ENCODE measurements at regions not wholly inside any gene's neighbourhood (a gene's known extent, or its start where the extent isn't known, plus 50 kb on each side); places are given as distances from the start of the nearest gene placed in this dataset.

DNA sequence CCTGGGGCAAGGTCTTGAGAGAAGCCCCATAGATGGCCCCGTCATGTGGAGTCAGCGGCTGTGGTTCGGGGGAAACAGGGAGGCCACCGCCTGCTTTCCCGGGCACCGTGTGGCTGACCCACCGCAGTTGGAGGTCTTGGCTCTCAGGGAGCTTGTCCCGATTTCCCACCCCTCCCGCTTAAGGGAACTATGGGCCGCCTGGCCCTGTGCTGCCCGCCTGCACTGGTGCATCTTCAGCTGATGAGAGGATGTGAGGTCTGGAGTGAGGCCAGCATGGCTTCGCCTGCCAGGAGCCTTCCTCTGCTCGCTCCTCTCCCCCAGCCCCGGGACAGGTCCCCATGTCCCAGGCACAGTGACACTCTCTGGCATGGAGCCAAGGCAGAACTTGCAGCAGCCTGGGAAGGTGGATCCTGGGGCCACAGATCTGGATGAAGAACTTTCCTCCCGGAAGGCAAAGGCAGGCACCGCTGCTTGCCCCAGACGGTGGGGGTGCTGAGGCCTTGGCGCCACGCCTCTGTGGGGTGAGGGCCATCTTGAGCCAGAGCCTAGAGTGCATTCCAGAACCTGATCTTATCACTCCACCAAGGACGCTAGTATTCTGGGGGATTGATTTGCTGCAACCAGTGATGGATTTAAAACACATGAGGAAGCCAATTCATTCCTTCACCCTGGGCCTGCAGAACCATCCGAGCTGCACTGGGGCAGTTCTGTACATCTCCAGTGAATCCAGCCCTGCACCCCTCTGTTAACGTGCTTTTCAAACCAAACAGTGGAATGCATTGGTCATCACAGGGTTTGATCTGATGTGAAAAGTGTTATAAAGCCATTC, 178.6 kb upstream of the TNRC6C start:
- no peak overlapping the region for H3K4me3 Mint-ChIP-seq
- H3K36me3 Mint-ChIP-seq (ENCODE audit: low read depth), result no peaks in the 10 kb centered on the region
- peaks cover 25% of the 10 kb centered on the region for H3K27me3 Mint-ChIP-seq
- intact Hi-C loops (cut with micrococcal nuclease), result loop anchor here (10.0 kb wide), 1 partner anchor 235 kb away; no protein-coding TSS in a partner anchor
- ATAC-seq (ENCODE audit: low read depth), result no peak
- DNase-seq, result no peak
- H3K27ac Mint-ChIP-seq, result no peak overlapping the region
- CTCF ChIA-PET, result no interaction called here
- H3K9me3 Mint-ChIP-seq, result no peaks in the 10 kb centered on the region
- TF ChIP-seq, protein P1, sequence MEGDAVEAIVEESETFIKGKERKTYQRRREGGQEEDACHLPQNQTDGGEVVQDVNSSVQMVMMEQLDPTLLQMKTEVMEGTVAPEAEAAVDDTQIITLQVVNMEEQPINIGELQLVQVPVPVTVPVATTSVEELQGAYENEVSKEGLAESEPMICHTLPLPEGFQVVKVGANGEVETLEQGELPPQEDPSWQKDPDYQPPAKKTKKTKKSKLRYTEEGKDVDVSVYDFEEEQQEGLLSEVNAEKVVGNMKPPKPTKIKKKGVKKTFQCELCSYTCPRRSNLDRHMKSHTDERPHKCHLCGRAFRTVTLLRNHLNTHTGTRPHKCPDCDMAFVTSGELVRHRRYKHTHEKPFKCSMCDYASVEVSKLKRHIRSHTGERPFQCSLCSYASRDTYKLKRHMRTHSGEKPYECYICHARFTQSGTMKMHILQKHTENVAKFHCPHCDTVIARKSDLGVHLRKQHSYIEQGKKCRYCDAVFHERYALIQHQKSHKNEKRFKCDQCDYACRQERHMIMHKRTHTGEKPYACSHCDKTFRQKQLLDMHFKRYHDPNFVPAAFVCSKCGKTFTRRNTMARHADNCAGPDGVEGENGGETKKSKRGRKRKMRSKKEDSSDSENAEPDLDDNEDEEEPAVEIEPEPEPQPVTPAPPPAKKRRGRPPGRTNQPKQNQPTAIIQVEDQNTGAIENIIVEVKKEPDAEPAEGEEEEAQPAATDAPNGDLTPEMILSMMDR (IDR thresholded peaks at IDR 0.05), result no peak
- peaks cover 4% of the 10 kb centered on the region for H3K4me1 Mint-ChIP-seq
- POLR2A ChIA-PET, result no interaction called here

DNA sequence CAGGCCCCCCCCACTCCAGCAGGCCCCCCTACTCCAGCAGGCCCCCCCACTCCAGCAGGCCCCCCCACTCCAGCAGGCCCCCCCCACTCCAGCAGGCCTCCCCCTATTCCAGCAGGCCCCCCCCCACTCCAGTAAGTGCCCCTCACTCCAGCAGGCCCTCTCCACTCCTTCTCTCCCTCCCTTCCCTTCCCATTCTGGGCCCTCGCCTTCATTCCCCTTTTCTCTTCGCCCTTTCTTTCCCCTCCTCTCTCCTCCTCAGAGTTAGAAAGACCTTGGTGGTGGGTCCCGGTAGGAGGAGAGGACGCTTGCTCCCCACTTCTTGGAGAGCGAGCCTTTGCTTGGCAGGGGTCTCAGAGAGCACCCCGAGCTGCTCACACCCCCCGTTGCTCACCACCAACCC, 177.0 kb upstream of the TNRC6C start:
- DNase-seq (no peak), ATAC-seq (ENCODE audit: low read depth) (no peak)
- intact Hi-C loops (cut with micrococcal nuclease), result no loop called here
- Mint-ChIP-seq H3K9me3 (no peaks in the 10 kb centered on the region), H3K27ac (no peak overlapping the region), H3K36me3 (ENCODE audit: low read depth) (no peaks in the 10 kb centered on the region), H3K4me1 (peaks cover 4% of the 10 kb centered on the region), H3K27me3 (peaks cover 32% of the 10 kb centered on the region), H3K4me3 (no peak overlapping the region)
- TF ChIP-seq, protein P1 (IDR thresholded peaks at IDR 0.05), result no peak
- ChIA-PET CTCF (no interaction called here), POLR2A (no interaction called here)

DNA sequence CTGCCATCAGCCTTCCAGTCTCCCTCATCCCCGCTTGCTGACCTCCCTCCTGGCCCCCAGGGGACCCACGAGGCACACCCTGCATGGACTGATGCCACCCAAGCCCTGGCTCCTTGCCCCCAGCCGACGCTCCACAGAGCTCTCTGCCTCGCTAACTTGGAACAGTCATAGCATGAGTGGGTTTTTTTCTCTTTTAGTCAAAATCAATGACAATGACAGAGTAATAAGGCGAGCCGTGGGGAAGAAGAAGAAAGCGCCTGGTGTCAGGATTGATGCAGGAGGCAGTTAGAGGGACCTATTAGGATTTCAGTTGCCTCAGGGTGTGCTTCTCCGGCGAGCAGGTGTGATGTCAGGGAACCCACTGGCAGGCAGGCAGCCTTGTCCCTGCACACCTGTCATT, 176.3 kb upstream of the TNRC6C start:
- Mint-ChIP-seq H3K4me3 (no peak overlapping the region), H3K9me3 (no peaks in the 10 kb centered on the region), H3K27me3 (peaks cover 33% of the 10 kb centered on the region), H3K36me3 (ENCODE audit: low read depth) (no peaks in the 10 kb centered on the region), H3K27ac (no peak overlapping the region), H3K4me1 (peaks cover 4% of the 10 kb centered on the region)
- ATAC-seq (ENCODE audit: low read depth) (no peak), DNase-seq (no peak)
- intact Hi-C loops (cut with micrococcal nuclease), result no loop called here
- ChIA-PET POLR2A (no interaction called here), CTCF (no interaction called here)
- TF ChIP-seq, protein P1 (IDR thresholded peaks at IDR 0.05), result no peak

DNA sequence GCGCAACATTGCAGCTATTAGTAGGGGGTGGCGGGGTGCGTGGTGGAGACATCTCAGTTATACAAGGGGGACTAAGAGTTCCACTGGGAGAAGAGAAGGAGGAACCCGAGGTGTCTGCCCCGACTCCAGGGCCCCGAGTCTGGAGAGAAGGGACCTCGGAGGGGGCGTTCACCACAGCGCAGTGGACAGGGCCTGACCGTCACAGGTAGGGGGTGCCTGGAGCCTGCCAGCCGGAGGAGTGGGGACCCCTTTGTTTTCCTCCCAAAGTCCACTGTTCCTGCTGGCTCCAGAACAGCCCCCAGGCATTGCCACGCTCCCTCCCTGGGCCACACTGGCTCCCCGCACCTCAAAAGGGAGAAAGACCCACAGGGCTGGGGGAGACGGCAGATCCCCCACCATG, 175.9 kb upstream of the TNRC6C start:
- intact Hi-C loops (cut with micrococcal nuclease), result no loop called here
- H3K27ac Mint-ChIP-seq, result no peak overlapping the region
- no peak overlapping the region for H3K4me3 Mint-ChIP-seq
- POLR2A ChIA-PET, result interaction anchor here (0.6 kb wide), 1 partner anchor 106 kb away, joined by 4 read pairs; no protein-coding TSS in a partner anchor
- TF ChIP-seq, protein P1 (IDR thresholded peaks at IDR 0.05), result no peak
- ATAC-seq (ENCODE audit: low read depth) (no peak), DNase-seq (no peak)
- H3K4me1 Mint-ChIP-seq, result peaks cover 4% of the 10 kb centered on the region
- CTCF ChIA-PET, result no interaction called here
- H3K27me3 Mint-ChIP-seq, result peaks cover 34% of the 10 kb centered on the region
- H3K9me3 Mint-ChIP-seq, result no peaks in the 10 kb centered on the region
- no peaks in the 10 kb centered on the region for H3K36me3 Mint-ChIP-seq (ENCODE audit: low read depth)

DNA sequence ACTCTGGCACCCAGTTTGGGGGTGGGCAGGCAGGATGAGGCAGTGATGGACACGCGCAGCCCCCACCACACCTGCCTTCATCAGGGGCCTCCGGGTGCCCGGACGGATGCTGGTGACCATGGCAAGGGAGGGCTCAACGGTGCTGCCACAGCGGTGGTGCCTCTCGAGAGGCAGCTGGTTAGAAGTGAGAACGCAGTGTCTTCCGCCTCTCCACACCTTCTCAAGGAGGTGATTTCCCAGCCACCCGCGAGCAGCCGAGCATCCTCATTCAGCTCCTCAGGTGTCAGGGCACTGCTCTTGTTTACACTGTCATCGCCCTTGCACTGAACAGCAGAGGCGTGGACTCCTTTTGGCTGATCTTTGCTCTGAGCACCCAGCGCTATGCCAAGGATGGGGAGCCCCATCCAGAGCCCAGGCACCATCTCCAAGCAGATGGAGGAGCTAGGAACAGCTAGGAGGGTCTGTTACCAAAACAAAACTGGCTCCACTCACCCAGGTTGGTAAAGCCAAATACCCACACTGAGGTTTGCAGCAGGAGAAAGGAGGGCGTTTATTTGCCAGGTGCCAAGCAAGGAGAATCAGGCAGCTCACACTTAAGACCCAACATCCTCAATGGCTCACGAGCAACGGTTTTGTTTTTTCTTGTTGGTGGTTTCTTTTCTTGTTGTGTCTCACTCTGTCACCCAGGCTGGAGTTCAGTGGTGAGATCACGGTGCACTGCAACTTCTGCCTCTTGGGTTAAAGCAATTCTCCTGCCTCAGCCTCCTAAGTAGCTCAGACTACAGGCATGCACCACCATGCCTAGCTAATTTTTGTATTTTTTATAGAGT, 174.3 kb upstream of the TNRC6C start:
- Mint-ChIP-seq H3K27ac (no peak overlapping the region), H3K4me1 (peaks cover 4% of the 10 kb centered on the region), H3K36me3 (ENCODE audit: low read depth) (no peaks in the 10 kb centered on the region), H3K4me3 (no peak overlapping the region), H3K27me3 (peaks cover 34% of the 10 kb centered on the region), H3K9me3 (no peaks in the 10 kb centered on the region)
- TF ChIP-seq, protein P1 (IDR thresholded peaks at IDR 0.05), result no peak
- ChIA-PET CTCF (interaction anchor here (1.3 kb wide), 1 partner anchor 174 kb away, joined by 3 read pairs; the partner anchor contains the start of gene TNRC6C), POLR2A (interaction anchor here (0.6 kb wide), 1 partner anchor 94 kb away, joined by 3 read pairs; no protein-coding TSS in a partner anchor)
- peak; percentile 73 for ATAC-seq (ENCODE audit: low read depth)
- intact Hi-C loops (cut with micrococcal nuclease), result no loop called here
- DNase-seq, result no peak

Data from activated B cell treated with CpG ODN at 0.5 μM for 24 hours (primary cell).